Limb (tissue), 2 donors: ENCODE measurements at regions not wholly inside any gene's neighbourhood (a gene's known extent, or its start where the extent isn't known, plus 50 kb on each side); places are given as distances from the start of the nearest gene placed in this dataset.
"Not testable (repeated sequence)": the region's sequence is repeated elsewhere in the genome, so short reads cannot be mapped to it uniquely, and the experiment has no call there.

Experiments
- DNase-seq, 2 donors: peaks; one replicate each; pipeline ENCODE4 v3.0.0-alpha.2; 2016; ENCODE audit errors: extremely low spot score in 2 of 2

DNA sequence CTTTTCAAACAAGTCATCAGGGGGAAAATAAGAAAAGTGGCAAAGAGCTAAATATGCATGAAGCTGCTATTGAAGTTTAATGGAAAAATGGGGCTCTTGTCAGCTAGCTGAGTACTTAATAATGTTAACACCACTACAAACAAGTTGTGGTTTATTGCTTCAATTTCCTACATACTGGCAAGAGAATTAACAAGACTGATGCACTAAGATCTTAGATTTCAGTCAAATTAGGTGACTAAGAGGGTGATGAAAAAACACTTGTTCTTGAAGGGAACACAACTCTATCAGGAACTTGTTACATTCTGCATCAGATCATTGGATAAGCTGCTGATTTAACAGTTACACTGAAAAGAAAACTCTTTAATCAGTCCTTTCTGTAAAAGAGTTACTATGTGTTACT is 234.6 kb upstream of the AFF2 start:
- no peak for DNase-seq

DNA sequence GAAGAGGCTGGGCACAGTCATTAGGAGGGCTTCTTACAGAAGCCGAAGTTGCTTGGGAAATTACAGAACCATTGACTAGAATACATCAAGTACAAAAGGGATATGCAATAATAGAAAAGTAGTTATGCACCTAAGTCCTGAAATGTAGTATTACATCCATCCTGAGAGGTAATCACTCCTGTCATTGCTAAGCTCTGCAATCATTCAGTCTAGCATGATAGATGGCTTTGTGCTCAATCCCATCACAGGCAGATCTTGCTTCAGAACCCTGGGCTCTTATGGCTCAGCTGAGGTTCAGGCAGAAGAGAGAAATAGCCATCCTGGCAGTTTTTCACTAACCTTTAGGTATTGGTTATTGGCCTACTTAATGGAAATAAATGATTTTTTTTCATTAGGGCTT is 231.7 kb upstream of the AFF2 start:
- no peak for DNase-seq

DNA sequence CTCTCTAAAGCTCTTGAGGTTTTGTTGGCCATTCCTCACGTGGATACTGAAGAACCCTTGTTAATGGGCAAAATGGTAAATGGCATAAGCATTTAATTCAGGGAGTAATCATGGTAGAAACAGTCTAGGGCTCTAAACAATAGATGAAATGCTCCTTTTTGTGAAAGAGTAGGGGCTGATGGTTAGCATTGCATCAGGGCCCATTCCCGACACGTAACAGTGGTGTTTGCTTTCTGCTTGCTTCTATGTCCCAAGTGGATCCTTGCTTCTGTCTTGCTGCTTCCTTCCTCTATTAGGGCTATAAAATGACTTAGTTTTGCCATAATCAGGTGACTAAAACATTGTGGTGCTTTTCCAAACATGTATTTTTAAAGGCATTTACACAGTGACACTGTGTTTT is 230.9 kb upstream of the AFF2 start:
- no peak for DNase-seq

DNA sequence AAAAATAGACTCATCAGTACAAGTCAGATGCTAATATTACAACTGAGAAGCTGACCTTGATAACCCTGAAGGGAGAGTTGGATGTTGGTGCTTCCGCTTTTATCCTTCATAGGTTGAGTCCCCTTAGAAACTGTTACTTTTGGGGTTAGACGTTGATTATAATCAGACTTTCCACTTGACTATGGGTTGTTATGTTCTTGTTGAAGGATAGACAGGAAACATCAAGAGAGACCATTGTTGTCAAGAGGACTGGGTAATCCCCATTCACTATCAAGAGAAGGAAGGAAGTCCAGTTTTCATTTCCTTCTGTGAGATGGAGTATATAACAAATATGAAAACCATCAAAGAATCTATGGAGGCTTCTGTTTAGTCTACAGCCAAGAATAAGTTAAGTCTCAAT is 229.9 kb upstream of the AFF2 start:
- no peak for DNase-seq

DNA sequence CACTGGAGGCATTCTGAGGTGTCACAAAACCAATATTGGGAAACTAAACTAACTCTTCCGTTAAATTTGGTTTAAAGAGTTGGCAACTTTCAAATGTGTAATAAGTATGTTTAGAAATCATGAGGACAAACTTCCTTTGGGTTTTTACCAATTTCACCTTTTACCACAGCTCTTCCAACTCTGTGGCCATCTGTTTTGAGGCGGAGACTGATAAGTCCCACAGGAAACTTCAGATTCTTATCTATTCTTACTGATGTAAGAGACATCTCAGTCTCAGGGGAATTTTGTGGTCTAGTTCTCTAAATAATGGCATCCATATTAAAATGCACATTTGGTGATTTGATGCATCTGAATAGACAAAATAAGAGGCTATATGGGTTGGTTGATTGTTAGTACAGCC is 229.2 kb upstream of the AFF2 start:
- no peak for DNase-seq

DNA sequence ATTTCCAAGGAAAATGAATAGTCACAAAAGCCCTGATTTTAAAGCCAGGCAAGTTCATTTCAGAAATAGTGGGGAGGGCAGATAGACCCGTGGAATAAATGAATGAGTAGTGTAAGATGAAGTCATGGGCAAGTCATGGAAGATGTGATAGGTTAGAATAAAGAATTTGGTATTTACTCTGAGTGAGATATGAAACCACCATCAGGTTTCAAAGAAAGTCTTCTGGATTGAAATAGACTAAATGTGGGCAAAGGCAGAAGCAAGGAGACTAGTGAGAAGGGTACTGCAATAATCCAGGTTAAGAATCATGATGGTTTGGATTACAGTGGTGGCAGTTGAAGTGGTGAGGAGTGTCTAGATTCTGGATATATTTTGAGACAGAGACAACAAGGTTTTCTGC is 218.5 kb upstream of the AFF2 start:
- DNase-seq: no peak

DNA sequence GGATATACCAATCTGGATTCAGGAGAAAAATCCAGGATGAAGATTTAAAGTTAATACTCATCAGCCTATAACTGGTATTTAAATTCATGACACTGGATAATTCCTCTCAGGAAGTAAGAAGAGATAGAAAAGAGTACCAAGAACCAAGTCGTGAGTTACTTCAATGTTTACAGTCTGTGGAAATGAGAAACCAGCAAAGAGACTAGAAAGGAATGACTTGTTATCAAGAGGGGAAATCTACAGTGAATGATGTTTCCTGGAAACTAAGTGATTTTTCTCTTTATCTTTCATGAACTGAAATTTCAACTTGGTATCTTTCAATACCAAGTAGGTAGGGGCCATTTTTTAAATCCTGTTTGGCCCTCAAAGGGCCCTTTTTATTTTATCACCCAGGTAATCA is 217.9 kb upstream of the AFF2 start:
- DNase-seq: no peak

DNA sequence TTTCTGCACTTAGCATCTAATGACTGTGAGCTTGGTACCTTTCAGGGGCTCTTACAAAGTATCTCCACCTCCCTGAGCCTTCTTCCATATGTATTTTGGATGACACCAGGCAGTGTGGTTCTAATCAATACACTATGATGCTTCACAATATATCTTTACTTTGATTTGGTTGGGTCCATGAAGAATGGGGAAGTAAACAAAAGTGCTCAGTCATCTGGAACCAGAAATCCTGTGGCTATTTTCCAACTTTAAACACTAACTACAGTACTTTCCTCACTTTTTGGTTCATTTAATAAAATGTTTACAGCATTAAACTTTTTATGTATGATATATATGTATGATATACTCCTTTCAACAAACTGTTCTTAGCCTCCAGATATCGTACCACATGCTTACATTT is 216.4 kb upstream of the AFF2 start:
- DNase-seq: no peak

DNA sequence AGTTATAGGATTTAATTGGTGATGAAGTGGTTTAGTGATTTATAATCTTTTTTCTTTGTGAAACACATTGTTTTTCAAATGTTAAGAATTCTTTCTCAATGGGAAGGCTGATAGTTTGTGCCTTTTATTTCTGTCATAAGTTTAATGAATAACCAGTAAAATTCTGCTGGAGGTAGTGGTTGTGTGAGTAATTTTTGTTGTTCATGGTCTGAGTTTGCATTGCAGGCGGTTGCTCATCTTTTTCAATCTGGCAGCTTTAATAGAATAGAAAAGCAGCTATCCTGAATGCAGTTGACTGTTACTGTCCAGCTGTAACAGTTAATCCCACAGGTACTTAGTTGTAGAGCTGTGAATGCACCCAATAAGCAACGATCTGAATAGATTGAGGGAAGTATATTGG is 215.6 kb upstream of the AFF2 start:
- DNase-seq: no peak

DNA sequence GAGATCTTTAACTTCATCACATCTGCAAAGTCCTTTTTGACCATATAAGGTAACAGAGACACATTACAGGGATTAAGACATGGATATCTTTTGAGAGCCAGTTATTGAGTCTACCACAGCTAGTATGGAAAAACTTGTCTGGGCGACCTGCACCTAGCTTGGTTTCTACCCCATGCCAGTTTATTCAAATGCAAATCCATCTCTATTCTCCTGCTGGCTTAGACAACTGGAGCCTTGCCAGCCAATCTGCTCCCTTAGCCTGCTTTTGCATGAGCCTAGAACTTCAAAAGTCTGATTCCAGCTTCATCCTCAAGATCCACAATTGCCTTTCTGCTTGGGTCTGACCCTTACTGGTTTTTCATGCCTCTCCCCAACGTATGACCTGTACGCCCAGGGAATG is 212.0 kb upstream of the AFF2 start:
- DNase-seq: no peak

DNA sequence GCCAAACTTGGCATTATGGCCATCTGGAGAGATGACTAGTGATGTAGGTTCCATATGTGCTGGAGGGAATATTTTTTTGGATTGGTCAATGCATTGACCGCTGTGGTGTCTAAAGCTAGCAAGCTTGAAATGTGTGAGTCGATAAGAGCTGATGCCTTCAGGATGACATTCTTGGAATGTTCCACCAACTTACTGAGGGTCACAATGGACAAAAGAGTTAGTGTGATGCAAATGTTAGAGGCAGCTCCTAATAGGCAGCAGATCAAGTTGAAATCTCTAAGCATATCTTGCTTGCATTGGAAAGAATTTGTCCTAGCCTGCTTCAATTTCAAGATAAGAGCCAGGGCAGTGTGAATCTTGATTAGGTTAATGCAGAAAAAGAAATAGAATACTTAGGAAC is 210.4 kb upstream of the AFF2 start:
- no peak for DNase-seq

DNA sequence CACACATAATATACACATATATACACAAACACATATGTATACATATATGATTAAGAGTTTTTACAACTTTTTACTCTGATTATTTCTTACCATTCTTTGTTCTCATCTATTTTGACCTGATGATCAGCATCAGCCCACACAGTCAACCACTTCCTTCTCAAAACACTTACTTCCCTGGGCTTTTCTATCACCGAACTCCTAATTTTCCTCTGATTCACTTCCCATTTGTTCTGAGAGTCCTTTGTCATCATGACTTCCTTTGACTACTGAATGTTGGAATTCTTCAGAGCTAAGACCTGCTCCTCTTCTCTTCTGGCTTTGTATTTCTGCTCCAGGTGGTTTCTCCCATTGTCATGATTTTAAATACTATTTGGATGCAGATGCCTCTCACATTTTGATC is 209.5 kb upstream of the AFF2 start:
- no peak for DNase-seq

DNA sequence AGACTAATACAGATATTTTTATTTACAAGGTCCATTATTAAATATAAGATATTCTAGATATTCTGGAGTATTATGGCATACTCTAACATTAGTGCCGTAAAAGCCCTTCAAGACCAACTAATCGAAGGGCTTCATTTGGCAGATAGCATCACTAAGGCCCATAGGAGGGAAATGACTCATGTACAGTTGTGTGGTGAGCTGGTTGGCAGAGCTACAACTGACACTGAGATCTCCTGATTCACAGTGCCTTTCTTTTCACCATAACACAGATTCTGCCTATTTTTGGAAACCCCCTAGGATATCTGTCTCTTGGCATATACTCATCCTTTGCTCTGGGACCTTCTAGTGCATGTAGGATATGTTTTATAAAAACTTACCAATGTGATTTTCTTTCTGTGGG is 201.7 kb upstream of the AFF2 start:
- no peak for DNase-seq

DNA sequence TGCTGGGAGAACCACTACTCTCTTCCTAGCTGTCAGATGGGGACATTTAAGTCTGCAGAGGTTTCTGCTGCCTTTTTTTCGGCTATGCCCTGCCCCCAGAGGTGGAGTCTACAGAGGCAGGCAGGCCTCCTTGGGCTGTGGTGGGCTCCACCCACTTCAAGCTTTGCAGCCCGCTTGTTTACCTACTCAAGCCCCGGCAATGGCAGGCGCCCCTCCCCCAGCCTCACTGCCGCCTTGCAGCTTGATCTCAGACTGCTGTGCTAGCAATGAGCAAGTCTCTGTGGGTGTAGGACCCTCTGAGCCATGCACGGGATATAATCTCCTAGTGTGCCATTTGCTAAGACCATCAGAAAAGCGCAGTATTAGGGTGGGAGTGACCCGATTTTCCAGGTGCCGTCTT is 195.2 kb upstream of the AFF2 start:
- DNase-seq: not testable (repeated sequence)

DNA sequence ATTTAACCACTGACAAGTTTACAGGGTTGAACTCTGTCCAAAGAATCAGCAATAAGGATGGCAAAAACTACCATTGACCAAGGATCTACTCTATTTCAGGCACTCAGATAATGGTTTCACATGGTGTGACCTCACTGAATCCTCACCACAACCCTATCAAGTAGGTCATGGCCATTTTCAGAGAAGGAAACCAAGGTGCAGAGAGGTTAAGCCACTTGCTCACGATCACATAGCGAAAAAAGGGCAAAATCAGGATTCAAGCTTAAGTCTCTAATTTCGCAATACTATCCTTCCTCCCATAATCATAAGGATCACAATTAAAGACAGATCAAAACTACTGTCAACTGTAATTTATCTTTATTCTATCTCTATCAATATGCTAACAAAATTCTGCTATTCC is 191.0 kb upstream of the AFF2 start:
- no peak for DNase-seq

DNA sequence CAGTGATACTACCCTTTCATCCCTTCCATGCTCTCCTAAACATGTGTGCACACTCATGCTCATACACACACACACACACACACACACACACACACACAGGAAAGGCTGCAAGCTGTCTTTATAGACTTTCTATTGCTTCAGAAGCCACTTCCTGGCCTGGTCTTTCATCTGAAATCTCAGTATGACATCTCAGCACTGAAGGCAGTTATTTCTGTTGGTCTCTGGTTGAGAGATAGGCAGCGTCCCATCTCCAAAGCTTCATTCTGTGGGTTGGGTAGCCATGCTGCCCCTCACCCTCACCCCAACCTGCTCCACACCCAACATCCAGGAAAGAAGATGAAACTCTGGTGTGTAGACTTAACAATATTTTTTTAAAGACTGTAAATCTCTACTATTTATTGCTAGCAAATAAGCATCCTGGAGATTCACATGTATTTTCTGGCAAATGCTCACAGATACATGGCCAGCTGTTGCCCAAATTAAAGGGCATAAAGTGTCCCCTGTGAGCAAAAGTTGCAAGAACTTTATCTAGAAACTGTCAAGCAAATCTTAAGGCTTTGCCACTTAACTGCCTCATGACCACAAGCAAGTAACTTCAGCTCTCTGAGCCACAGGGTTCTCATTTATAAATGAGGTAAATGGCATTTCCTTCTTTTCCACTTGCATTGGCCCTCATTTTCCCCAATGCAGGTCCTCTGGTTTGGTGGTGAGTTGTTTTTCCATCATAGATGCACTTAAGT is 189.8 kb upstream of the AFF2 start:
- no peak for DNase-seq

DNA sequence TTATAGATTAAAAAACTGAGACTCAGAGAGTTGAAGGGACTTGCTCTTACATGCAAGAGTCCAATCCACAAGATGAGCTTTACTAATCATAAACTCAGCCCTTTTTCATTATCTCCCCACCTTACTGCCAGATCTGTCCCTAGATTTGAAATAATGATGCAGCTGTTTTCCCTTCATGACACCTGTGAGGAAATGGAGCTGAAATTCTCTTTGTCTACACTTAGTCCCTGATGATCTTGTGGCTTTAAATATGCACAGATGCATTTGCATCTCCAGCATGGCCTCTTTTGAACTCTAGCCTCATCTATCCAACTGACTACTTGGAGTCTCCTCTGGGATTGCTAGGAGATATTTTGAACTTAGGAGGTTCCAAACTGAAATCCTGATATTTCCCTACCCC is 188.9 kb upstream of the AFF2 start:
- no peak for DNase-seq

DNA sequence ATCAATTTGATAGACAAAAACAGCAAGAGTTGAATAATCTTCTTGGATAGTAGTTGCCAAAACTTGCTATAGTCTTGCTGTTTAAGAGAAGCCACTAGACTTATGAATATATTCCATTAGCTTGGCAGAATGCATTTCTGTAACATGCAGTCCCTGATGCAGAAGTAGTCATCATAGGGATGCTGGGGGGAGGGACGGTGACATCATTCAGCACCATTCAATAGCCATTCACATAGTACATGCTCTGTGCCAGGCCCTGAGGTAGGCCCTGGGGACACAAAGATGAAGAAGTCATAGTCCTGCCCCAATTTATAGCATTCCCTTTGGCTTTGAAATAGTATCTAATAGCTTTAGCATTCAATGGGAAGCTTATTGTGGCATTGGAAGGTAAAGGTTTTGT is 185.5 kb upstream of the AFF2 start:
- no peak for DNase-seq

DNA sequence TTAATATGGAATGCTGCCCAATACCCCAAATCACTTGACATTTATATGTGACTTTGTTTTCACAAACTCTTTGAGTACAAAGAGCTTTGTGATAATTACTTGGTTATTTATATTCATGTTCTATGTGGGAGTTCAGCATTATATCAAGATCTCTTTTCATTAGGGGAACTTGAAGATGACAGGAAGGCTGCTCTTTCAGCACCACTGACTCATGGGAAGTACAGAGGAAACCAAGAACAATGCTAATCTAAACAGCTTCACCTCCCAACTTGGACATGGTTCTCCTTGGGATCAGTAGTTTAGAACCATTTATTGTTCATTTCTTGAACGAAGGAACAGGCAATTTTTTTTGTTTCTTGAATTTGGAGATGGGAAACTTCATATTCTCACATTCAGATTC is 184.0 kb upstream of the AFF2 start:
- DNase-seq: no peak

DNA sequence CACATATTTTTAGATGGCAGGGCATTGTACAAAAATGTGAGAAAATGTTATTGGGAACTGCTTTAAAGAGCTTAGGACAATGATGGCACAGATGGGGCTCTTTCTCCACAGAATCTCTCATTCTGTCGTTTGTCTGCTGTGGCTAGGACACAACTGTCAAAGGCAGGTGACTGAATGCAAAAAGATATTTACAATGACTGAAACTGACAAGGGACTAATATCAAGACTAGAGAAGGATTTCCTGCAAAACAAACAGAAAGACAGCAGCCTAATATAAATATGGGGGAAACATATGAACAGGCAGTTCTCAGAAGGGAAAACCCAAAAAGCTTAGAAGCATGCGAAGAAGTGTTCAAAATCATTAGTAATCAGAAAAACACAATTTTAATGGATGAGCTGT is 177.5 kb upstream of the AFF2 start:
- no peak for DNase-seq

DNA sequence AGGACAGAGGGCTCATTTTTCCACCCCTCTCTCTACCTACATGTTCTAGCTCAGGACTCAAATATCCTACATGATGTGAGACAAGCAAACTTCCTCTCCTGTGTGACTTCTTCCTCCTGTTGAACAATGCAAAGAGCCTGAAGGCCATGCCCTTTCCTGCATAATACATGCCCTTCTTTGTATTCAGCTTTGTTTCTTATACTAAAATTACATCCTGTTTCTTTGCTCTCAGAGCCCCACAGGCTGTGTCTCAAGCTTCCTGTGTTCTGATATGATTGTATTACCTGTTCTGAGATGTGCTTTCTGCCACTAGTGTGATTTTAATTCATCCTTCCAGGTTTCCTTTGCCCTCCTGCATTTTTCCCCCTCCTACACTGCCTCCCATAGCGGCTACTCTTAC is 166.4 kb upstream of the AFF2 start:
- DNase-seq: no peak

DNA sequence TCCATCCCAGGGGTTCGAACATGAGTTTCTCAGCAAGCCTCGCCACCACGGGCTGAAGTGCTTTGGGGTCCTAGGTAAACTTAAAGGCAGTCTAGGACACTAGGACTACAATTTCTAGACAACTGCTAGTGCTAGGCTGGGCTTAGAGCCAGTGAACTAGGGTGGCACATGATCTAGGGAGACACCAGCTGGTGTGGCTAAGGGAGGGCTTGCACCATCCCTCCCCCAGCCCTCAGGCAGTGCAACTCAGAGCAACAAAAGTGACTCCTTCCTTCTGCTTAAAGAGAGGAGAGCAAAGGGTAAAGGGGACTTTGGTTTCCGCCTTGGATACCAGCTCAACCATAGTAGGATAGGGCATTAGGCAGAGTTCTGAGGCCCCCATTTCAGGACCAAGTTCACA is 162.5 kb upstream of the AFF2 start:
- no peak for DNase-seq

DNA sequence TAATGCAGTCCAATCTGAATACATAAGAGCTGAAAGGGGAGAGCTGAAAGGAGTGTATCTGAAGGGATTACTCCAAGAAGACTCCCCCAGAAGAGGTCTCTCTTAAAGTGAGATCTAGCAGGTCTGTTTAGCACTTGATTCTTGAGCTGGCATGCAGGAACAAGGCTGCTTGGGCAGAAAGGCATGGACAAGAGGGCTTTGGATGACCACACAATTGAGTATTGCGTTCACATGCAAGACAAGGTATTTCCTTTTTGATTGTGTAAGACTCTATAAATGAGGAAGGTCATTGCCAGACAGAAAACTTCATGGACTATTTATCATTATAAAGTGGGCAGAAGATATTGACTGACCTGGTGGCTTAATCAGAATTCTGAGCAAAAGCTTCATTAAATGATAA is 145.5 kb upstream of the AFF2 start:
- no peak for DNase-seq

DNA sequence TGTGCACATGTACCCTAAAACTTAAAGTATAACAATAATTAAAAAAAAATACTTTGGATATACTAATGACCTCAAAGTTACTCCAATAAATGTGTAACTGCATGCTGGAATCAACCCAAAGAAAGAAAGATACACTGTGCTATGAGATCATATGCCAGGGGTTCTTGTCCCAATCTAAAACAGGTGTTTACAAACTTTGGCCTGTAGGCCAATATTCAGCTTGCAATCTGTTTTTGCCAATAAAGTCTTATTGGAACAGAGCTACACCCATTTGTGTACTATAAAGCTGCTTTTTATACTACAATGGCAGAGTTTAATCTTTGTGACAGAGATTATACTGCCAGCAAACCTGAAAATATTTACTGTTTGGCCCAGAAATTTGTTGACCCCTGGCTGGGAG is 138.8 kb upstream of the AFF2 start:
- no peak for DNase-seq
